K562 (cell line): ENCODE measurements at regions not wholly inside any gene's neighbourhood (a gene's known extent, or its start where the extent isn't known, plus 50 kb on each side); places are given as distances from the start of the nearest gene placed in this dataset.

Source experiments
- ATAC-seq: fragments of 200-7000 bp; cut with Tn5 transposase; 3 replicates; pipeline ENCODE4 v1.9.1; 2020; ENCODE audit warnings: moderate library complexity
- BruUV-seq: library from RNA; stranded (reverse); fragments of 400-500 nt; replicated peaks from 2 replicates; lab custom pipeline; 2021; lab: Mats Ljungman, UMichigan
- CTCF ChIA-PET: fragments of 300-600 bp; formaldehyde crosslinking; extraction: SDS; loops from one replicate; lab custom pipeline; 2021; ENCODE audit warnings: low intra/inter-chr PET ratio; lab: Yijun Ruan, JAX
- POLR2A ChIA-PET: fragments of 300-600, 350-650 bp; sonication (Branson Sonifier 250); formaldehyde crosslinking; extraction: SDS; loops from one replicate; lab custom pipeline; 2021; ENCODE audit warnings: antibody characterized with exemption, inconsistent platforms; lab: Yijun Ruan, JAX
- DNase-seq, 4 experiments: peaks; one replicate each; pipeline versions ENCODE4 v3.0.0 to v3.0.0-alpha.2; 2011 to 2018; ENCODE audit warnings: low spot score in 3 of 4, mixed read lengths in 3 of 4; ENCODE audit errors: extremely low read depth in 1 of 4
- FAIRE-seq: peaks from 2 replicates; lab custom pipeline; 2011; peaks lifted over from hg19 to GRCh38; lab: Jason Lieb, UNC
- H2AFZ ChIP-seq: 2 replicates; pipeline ENCODE4 v1.6.0; 2011; ENCODE audit warnings: low read depth, low read length, control low read depth, inconsistent platforms
- H3K27ac ChIP-seq: fragments of 200-600 bp; 3 replicates; pipeline ENCODE4 v1.8.0; 2011; ENCODE audit warnings: low read depth, mild to moderate bottlenecking, control low read depth, inconsistent platforms, low read length, moderate library complexity, mixed read lengths; ENCODE audit errors: extremely low read depth
- H3K27me3 ChIP-seq, 2 experiments: fragments of 300-600 bp in 1 of 2; 2 replicates in 1 of 2; 3 replicates in 1 of 2; pipeline versions ENCODE4 v1.6.0 to v1.8.0; 2011; ENCODE audit warnings: inconsistent platforms in 2 of 2, low read length in 2 of 2, mild to moderate bottlenecking in 1 of 2, mixed read lengths in 1 of 2, moderate library complexity in 1 of 2; ENCODE audit not compliant: control insufficient read depth in 2 of 2, insufficient read depth in 2 of 2
- H3K36me3 ChIP-seq: fragments of 300-600 bp; 3 replicates; pipeline ENCODE4 v1.8.0; 2011; ENCODE audit warnings: mild to moderate bottlenecking, low read length, inconsistent platforms; ENCODE audit not compliant: control insufficient read depth, insufficient read depth
- H3K4me1 ChIP-seq, 2 experiments: fragments of 200-600 bp in 1 of 2; replicated peaks in 1 of 2; 2 replicates in 1 of 2; 3 replicates in 1 of 2; pipeline versions ENCODE4 v1.5.1 to v1.8.0; 2011; ENCODE audit warnings: inconsistent platforms in 2 of 2, low read length in 2 of 2, mild to moderate bottlenecking in 1 of 2, mixed read lengths in 1 of 2, moderate library complexity in 1 of 2; ENCODE audit not compliant: control insufficient read depth in 2 of 2, insufficient read depth in 2 of 2
- H3K4me2 ChIP-seq: 2 replicates; pipeline ENCODE4 v1.6.1; 2011; ENCODE audit warnings: low read length, control low read depth, inconsistent platforms, mixed read lengths; ENCODE audit not compliant: insufficient read depth
- H3K4me3 ChIP-seq: fragments of 200-600 bp; sonication (generic), shearing (Covaris generic); 2 replicates; pipeline ENCODE4 v1.5.1; 2016; ENCODE audit warnings: control low read depth, inconsistent platforms
- H3K79me2 ChIP-seq: fragments of 200-600 bp; 3 replicates; pipeline ENCODE4 v1.8.0; 2011; ENCODE audit warnings: low read length, inconsistent platforms; ENCODE audit not compliant: control insufficient read depth, insufficient read depth
- H3K9ac ChIP-seq, 2 experiments: 2 replicates each; pipeline versions ENCODE4 v1.6.0 to v1.6.1; 2011; ENCODE audit warnings: low read depth in 2 of 2, low read length in 2 of 2, control low read depth in 1 of 2, inconsistent platforms in 1 of 2, mild to moderate bottlenecking in 1 of 2, mixed read lengths in 1 of 2; ENCODE audit not compliant: insufficient read depth in 1 of 2
- H3K9me1 ChIP-seq: one replicate; pipeline ENCODE4 v1.6.0; 2011; ENCODE audit warnings: inconsistent platforms, mild to moderate bottlenecking, low read length, moderate library complexity; ENCODE audit not compliant: control insufficient read depth, insufficient read depth
- H3K9me3 ChIP-seq: replicated peaks from 2 replicates; pipeline ENCODE4 v1.5.1; 2011; ENCODE audit warnings: low read depth, low read length, inconsistent platforms; ENCODE audit not compliant: control insufficient read depth, insufficient read depth
- H4K20me1 ChIP-seq: replicated peaks from 2 replicates; pipeline ENCODE4 v1.6.1; 2011; ENCODE audit warnings: low read length, inconsistent platforms, mixed read lengths; ENCODE audit not compliant: control insufficient read depth, insufficient read depth
- ETV6 ChIP-seq, 3 experiments: fragments of 150-350 bp in 1 of 3; sonication (generic) in 1 of 3; formaldehyde crosslinking in 1 of 3; IDR thresholded peaks; 2 replicates each; pipeline versions ENCODE4 v1.6.1 to v1.8.0; 2014 to 2022; ENCODE audit warnings: borderline replicate concordance in 2 of 3, low read depth in 2 of 3, antibody characterized with exemption in 1 of 3, low read length in 1 of 3, mild to moderate bottlenecking in 1 of 3, missing genetic modification reagents in 1 of 3
- PCBP2 ChIP-seq: fragments of 200-400 bp; formaldehyde crosslinking; IDR thresholded peaks from 2 replicates; pipeline ENCODE4 v1.6.1; 2018; ENCODE audit warnings: low read length, low read depth, mild to moderate bottlenecking, moderate library complexity; ENCODE audit not compliant: poor library complexity, severe bottlenecking
- PTTG1 ChIP-seq: fragments of 450-650 bp; IDR thresholded peaks from 2 replicates; pipeline ENCODE4 v1.6.1; 2016; ENCODE audit warnings: low read depth, mild to moderate bottlenecking, missing genetic modification characterization, missing compliant biosample characterization
- ZBTB8A ChIP-seq: fragments of 450-650 bp; IDR thresholded peaks from 2 replicates; pipeline ENCODE4 v1.6.1; 2018; ENCODE audit warnings: mild to moderate bottlenecking, moderate library complexity; ENCODE audit not compliant: partially characterized antibody
- ZC3H8 ChIP-seq: fragments of 450-650 bp; IDR thresholded peaks from 2 replicates; pipeline ENCODE4 v1.6.1; 2017
- ZNF76 ChIP-seq: fragments of 250-450 bp; sonication (Bioruptor Pico); IDR thresholded peaks from 2 replicates; pipeline ENCODE4 v1.4.0; 2020; ENCODE audit warnings: mild to moderate bottlenecking, moderate library complexity, borderline replicate concordance
- WGBS: fragments of 100-300 bp; shearing (Covaris generic); methylation state at CpG from one replicate; pipeline ENCODE4 v1.1.6; 2016; ENCODE audit warnings: low coverage, mixed read lengths; ENCODE audit not compliant: insufficient coverage; ENCODE audit errors: missing lambda C conversion rate; 5-methylcytosine and 5-hydroxymethylcytosine counted together
- in situ Hi-C: fragments of 300-500 bp; cut with MboI; formaldehyde crosslinking; loops from 4 replicates; pipeline ENCODE4 v1.15.0; 2018; ENCODE audit warnings: inconsistent platforms, mixed read lengths
- intact Hi-C: fragments of 100-400 bp; cut with micrococcal nuclease; formaldehyde crosslinking; loops from 2 replicates; pipeline ENCODE4 v1.14.2; 2022

DNA sequence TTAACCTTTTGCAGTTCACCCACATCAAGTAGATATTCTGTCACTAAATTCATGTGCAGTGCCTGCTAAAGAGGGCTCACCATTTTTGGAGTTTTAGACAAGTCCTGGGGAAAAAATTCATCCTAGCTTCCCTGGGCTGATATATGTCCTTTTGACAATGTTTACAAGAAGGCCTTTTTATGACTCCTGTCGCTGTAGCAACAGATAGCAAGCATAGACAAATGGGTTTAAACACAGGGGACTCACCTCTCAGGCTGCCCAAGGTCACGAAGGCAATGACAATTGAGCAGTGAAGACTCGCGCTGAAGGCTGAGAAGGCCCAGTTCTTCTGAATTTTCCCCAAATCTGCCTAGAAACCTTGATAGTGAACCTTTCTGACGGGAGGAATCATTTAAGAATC is 150.7 kb upstream of the CPM start:
- ChIA-PET POLR2A (interaction anchor here (1.1 kb wide), 1 partner anchor 143 kb away, joined by 4 read pairs; no protein-coding TSS in a partner anchor), CTCF (no interaction called here)
- in situ Hi-C loops (no loop called here), intact Hi-C loops (no loop called here)
- no peaks in the 10 kb centered on the region for H3K9me3 ChIP-seq
- H3K36me3 ChIP-seq: no peaks in the 10 kb centered on the region
- no peak overlapping the region for H3K4me2 ChIP-seq
- H3K27ac ChIP-seq: no peak overlapping the region
- no peaks in the 10 kb centered on the region for H4K20me1 ChIP-seq
- H3K27me3 ChIP-seq: no peaks in the 10 kb centered on the region; a peak in 1 of 5 replicates
- no peak overlapping the region for H3K9ac ChIP-seq
- TF ChIP-seq ETV6 (IDR thresholded peaks at IDR 0.05; ENCODE audit: borderline replicate concordance in 1 of 2, low read depth in 2 of 2, low read length in 1 of 2): no peak
- TF ChIP-seq ETV6 (CRISPR knock-in tag; IDR thresholded peaks at IDR 0.05; ENCODE audit: borderline replicate concordance): no peak
- no peak for TF ChIP-seq ZBTB8A
- TF ChIP-seq ZC3H8: no peak
- no peak for TF ChIP-seq ZNF76 (CRISPR knock-in tag)
- no peak for TF ChIP-seq PCBP2
- no peak for TF ChIP-seq PTTG1 (tag)
- no peaks in the 10 kb centered on the region for H3K9me1 ChIP-seq
- H3K4me1 ChIP-seq: no peaks in the 10 kb centered on the region
- WGBS: 0% methylated on average over 5 of the region's 5 CpGs
- ATAC-seq (no peak), FAIRE-seq (no peak), DNase-seq (no peak)
- H3K4me3 ChIP-seq: no peak overlapping the region
- no TSS peak for BruUV-seq
- H3K79me2 ChIP-seq: no peaks in the 10 kb centered on the region
- no peak overlapping the region for H2AFZ ChIP-seq
